GM19372 (cell line): ENCODE measurements at regions not wholly inside any gene's neighbourhood (a gene's known extent, or its start where the extent isn't known, plus 50 kb on each side); places are given as distances from the start of the nearest gene placed in this dataset.
"Not testable (repeated sequence)": the region's sequence is repeated elsewhere in the genome, so short reads cannot be mapped to it uniquely, and the experiment has no call there.

Experiments
- ATAC-seq: cut with Tn5 transposase; IDR thresholded peaks from one replicate; pipeline ENCODE4 v1.9.1; 2021; ENCODE audit warnings: mild to moderate bottlenecking, low read depth, moderate library complexity; ENCODE audit not compliant: unreplicated experiment

DNA sequence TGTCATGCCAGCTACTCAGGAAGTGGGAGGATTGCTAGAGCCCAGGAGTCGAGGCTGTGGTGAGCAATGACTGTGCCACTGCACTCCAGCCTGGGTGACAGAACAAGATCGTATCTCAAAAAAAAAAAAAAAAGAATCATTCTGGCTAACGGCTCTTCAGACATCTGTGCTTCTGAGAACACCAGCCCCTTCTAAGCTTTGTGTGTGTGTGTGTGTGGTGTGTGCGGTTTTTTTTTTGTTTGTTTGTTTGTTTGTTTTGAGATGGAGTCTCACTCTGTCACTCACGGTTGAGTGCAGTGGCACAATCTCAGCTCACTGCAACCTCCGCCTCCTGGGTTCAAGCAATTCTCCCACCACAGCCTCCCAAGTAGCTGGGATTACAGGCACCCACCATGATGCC lies 79.4 kb upstream of the DRD5 start:
- ATAC-seq, result not testable (repeated sequence)

DNA sequence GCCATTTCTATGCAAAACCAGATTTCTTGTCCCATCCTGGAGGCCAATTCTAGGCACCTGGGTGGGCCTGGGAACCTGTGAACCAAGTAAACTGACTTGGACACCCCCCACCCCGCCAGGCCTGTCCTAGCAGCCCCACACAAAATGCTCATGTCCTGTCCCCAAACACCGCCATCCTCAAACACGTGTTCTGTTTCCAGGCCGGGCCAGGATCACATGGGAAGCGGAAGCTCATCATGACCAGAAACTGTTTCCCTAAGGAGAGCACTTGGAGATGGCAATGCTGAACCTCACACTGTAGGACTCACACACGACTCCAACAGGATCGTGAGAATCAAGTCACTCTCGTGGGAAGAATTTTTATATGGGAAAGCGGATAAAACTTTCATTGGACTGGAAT lies 78.7 kb upstream of the DRD5 start:
- not testable (repeated sequence) for ATAC-seq

DNA sequence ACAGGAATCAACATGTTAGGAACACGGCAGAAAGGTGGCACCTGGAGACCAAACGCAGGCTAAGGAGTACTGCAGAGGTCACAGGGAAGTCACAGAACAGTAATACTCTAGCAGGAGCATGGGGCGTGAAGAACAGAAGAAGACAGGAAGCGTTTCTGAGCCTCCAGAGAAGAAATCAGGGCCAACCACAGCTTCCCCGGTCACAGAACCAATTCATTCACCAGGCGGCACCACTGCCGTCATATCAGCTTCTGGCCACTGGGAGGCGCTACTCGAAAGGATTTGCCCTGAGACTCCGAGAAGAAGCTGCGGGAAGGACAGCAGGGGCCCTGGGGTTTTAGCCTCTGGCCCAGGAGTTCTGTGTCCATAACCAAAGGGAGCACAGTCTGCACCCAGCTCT lies 78.0 kb upstream of the DRD5 start:
- ATAC-seq, result no peak

DNA sequence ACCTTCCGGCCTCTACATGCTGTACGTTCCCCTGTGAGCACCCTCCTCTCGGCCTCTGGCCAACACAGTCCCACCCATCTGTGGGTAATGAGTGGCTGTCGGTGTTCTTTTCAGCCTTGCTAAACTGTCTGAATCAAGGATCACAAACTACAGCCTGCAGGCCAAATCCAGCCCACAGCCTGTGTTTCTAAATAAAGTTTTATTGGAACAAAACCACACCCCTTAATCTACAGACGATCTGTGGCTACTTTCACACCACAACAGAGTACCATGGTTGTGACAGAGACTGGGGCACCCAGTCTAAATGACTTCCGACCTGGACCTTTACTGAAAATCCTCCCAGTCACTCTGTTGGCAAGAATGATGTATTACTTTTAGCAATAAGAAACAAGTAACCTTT lies 77.3 kb upstream of the DRD5 start:
- ATAC-seq, result not testable (repeated sequence)

DNA sequence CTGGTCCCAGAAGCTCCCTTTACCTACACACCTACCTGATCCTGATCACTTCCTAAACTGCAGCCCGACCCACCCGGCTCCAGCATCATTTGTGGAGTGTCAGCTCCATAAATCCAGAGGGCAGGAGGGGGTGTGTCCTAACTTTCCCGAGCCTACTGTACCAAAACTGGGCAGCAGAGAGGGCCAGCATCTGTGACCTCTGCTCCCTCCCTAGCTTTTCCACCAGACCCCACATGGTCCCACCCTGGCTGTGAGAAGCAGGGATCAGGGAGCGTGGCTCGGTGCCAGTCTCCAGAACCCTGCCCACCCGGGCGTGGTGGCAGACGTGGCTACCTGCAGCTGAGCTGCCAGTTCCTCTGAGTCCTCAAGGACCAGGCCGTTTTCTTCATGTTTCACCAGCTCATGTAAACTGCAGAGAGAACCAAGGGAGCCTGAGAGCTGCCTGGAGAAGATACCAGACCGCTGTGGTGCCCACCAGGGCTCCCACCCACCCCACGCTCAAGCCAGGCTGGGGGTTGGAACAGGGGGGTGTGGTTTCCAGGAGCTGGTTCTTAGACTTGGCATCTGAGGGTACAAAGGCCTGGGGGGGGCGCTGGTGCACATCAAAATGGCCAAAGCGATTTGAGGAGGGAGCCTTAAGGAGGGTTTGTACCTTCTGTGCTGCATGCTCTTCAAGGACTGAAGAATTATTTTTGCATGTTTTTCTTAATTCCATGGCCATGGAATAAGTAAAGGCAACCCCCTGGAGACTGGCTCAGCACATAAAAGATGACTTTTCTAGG lies 76.7 kb upstream of the DRD5 start:
- ATAC-seq, result no peak

DNA sequence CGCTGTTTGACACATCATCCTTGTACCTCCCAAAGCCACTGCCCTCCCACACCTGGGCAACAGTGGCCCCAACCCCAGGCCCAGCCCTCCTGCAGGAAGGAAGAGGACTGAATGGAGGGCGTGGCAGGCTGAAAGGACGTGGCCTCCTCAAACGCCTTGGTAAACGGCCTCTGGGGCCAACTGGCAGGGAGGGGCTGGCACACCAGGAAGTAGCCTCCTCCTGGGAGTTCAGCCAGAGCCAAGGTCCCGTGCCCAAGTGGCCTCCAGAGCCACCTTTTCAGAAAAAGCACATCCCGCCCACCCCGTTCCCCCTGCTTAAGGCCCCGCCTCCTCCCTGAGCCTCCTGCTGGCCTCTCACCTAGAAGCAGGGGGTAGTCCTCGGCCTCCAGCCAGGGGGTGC lies 74.2 kb upstream of the DRD5 start:
- ATAC-seq, result not testable (repeated sequence)

DNA sequence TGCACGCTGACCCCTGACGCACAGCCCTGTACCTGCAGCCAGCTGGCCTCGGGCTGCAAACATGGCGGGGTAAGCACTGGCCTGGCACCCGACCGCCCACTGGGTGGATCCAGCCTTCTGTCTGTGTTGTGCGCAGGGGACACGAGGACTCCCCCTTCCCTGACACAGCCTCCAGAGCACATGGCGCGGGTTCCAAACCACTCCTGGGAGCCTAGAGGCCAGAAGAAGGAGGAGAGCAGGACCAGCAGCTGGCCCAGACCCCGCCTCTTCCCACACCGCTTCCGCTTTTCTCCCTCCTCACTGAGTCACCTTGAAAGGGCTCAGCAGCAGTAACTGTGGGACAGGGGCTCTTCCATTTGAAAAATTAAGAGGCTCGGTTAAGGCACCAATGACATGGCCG lies 73.5 kb upstream of the DRD5 start:
- ATAC-seq, result not testable (repeated sequence)

DNA sequence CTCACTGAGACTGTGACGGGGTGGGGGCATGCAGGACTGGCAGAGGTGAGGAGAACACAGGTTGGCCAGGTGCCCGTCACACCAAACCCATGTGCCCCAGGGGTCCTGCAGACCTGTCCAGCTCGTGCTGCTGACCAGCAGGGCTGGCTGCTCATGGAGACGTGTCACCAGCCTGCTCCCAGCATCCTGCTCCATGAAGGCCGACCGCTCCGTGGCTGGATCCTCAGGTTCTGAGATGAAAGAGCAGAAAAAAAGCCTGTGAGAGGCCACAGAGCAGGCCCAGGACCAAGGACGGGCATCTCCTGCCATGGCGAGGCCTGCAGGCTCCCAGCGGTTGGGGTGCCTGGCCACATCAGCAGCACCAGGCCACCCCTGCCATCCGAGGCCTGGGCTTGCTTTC lies 71.7 kb upstream of the DRD5 start:
- ATAC-seq, result no peak

DNA sequence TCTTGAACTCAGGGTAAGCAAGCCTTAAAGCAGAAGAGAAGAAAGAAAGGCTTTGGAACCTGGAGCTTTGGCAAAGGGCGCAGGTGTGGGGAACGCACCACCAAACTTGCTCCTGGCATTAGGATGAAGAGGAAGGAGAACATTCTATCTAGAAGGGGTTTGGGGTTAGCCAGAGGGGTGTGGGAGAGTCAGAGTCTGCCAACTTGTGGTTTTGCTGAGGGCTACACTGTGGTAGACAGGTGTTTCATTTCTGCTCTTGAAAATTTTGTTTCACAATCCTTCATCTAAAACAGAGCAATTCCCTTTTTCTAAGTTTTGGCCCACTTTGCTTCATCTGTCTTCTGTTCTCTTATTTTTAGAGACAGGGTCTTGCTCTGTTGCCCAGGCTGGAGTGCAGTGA lies 66.2 kb upstream of the DRD5 start:
- not testable (repeated sequence) for ATAC-seq

DNA sequence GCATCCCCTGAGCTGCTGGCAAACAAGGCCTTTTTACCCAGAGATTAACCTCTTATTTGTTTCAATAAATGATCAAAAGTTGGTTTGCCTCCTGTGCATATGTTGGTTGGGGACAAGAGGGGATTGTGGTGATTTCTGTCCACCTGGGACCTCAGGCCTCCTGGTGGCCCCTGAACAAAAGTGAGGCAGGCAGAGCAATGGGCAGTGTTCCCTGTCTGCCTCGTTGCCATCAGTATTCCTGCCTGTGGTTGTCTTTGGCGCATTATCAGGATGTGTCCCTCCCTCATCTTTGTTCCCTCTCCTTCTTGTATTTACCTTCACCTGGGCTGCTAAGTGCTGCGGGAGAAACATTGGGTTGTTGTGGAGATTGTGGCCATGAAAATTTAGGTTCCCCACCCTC lies 65.3 kb upstream of the DRD5 start:
- ATAC-seq, result no peak

DNA sequence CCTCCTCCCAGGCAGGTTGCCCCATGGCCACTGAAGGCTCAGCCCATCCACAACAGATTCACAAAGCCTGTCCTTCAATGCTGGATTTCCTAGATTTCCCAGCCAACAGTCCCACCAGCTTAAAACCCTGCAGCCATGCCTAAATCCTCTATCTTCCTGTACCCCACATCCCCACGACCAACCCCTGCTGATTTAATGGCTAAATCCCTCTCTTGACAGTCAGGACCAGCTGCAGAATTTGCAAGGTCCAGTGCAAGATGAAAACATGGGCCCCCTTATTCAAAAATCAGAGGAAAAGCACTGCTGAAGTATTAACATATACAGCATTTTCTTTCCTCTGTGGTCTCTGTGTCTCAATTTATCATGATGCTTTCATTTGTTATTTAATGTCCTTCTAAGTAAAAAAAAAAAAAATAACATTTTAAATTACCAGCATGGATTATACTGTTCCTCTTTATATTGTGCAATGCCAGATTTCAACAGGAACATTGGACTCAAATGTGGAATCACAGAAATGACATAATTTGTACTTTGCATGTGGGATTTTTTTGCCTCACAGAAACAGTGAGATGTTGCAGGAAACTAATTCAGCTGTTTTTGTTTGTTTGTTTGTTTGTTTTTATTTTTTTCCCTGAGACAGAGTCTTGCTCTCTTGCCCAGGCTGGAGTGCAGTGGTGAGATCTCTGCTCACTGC lies 63.0 kb upstream of the DRD5 start:
- not testable (repeated sequence) for ATAC-seq

DNA sequence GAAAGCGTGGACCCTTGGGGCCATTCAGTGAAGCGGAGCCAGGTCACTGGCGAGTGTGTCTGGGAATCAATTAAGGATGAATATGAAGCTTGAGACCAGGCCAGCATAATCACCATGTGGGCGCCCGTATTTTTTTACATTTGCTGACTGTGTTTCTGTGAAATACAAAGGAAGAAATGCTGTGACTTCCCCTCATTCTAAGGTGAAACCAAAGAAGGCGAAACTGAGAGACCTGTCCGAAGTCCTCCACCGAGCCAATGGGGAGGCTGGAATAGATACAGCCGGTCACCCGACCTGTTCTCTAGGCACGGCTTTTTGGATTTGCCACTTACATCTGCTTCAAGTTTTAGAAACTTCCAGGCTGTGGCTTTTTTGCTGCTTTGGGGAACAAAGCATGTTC lies 59.3 kb upstream of the DRD5 start:
- ATAC-seq, result not testable (repeated sequence)
